ENCODE measurements at regions not wholly inside any gene's neighbourhood (a gene's known extent, or its start where the extent isn't known, plus 50 kb on each side); places are given as distances from the start of the nearest gene placed in this dataset.

DNA sequence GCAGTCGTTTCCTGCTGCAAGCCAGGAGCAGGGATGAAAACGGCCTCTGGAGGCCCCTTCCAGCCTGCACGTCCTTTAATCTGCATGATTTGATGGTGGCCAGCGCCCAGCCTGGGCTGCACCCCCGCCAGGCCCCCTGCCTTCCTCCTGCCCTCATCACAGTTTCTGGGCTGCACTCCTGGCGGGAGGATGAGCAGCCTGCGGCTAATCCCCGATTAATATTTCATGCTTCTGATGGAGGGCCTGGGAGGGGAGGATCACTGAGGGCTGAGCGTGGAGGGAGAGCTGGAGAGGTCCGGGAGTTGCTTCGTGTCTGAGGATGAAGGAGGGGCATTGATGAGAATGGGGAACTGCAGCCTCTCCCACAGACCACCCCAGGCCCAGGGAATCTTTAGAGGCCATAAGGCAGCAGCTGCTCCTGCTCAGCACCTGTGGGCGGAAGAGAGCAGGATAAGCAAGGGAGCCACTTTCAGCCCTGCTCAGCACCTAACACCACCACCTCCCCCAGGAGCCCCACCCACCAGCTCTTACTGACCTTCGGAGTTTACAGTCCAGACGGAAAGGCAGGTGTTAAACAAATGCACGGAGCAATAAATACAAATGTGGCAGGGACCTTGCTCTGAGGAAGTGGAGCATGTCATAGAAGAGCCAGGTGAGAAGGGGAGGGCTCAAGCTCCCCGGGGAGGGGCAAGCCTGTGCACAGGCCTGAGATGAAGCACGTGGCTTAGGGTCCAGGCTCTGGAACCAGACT lies 135.0 kb upstream of the NECTIN1 start:
- H3K27ac ChIP-seq, result no peak overlapping the region
- no peaks in the 10 kb centered on the region for H3K9me3 ChIP-seq (ENCODE audit: low read depth)
- TF ChIP-seq EZH2 (IDR thresholded peaks at IDR 0.05; ENCODE audit: borderline replicate concordance), result no peak
- TF ChIP-seq EZH2phosphoT487 (IDR thresholded peaks at IDR 0.05; ENCODE audit: low read depth, severe bottlenecking, unreplicated experiment), result no peak
- TF ChIP-seq, protein P1, sequence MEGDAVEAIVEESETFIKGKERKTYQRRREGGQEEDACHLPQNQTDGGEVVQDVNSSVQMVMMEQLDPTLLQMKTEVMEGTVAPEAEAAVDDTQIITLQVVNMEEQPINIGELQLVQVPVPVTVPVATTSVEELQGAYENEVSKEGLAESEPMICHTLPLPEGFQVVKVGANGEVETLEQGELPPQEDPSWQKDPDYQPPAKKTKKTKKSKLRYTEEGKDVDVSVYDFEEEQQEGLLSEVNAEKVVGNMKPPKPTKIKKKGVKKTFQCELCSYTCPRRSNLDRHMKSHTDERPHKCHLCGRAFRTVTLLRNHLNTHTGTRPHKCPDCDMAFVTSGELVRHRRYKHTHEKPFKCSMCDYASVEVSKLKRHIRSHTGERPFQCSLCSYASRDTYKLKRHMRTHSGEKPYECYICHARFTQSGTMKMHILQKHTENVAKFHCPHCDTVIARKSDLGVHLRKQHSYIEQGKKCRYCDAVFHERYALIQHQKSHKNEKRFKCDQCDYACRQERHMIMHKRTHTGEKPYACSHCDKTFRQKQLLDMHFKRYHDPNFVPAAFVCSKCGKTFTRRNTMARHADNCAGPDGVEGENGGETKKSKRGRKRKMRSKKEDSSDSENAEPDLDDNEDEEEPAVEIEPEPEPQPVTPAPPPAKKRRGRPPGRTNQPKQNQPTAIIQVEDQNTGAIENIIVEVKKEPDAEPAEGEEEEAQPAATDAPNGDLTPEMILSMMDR (IDR thresholded peaks at IDR 0.05; ENCODE audit: poor library complexity), result peak; percentile 18
- H4K20me1 ChIP-seq (ENCODE audit: insufficient read depth, poor library complexity, severe bottlenecking), result no peaks in the 10 kb centered on the region
- peaks cover 12% of the 10 kb centered on the region for H3K4me1 ChIP-seq (ENCODE audit: insufficient read depth)
- no peaks in the 10 kb centered on the region for H3K79me2 ChIP-seq
- peak; percentile 86 for DNase-seq (ENCODE audit: low spot score)
- H3K4me2 ChIP-seq, result no peak overlapping the region
- no peaks in the 10 kb centered on the region for H3K36me3 ChIP-seq (replicated peaks; ENCODE audit: insufficient read depth, low read depth)
- no peaks in the 10 kb centered on the region for H3K9me2 ChIP-seq (replicated peaks; ENCODE audit: insufficient read depth)
- 48% methylated on average over 17 of the region's 17 CpGs for WGBS (ENCODE audit: low lambda C conversion rate, missing lambda C conversion rate)
- no peaks in the 10 kb centered on the region for H3K27me3 ChIP-seq
- H3K4me3 ChIP-seq, result no peak overlapping the region
- no peak overlapping the region for H2AFZ ChIP-seq

GRCh38 chr11:119863236-119863635 lies 134.2 kb upstream of the NECTIN1 start:
- no peak overlapping the region for H2AFZ ChIP-seq
- no peaks in the 10 kb centered on the region for H3K9me2 ChIP-seq (replicated peaks; ENCODE audit: insufficient read depth)
- no peak overlapping the region for H3K27ac ChIP-seq
- H3K4me3 ChIP-seq, result no peak overlapping the region
- no peaks in the 10 kb centered on the region for H3K27me3 ChIP-seq
- H3K79me2 ChIP-seq, result no peaks in the 10 kb centered on the region
- DNase-seq (ENCODE audit: low spot score), result no peak
- no peaks in the 10 kb centered on the region for H3K9me3 ChIP-seq (ENCODE audit: low read depth)
- H3K4me1 ChIP-seq (ENCODE audit: insufficient read depth), result peaks cover 12% of the 10 kb centered on the region
- TF ChIP-seq, protein P1 (IDR thresholded peaks at IDR 0.05; ENCODE audit: poor library complexity), result no peak
- H4K20me1 ChIP-seq (ENCODE audit: insufficient read depth, poor library complexity, severe bottlenecking), result no peaks in the 10 kb centered on the region
- WGBS (ENCODE audit: low lambda C conversion rate, missing lambda C conversion rate), result 93% methylated on average over 8 of the region's 8 CpGs
- H3K36me3 ChIP-seq (replicated peaks; ENCODE audit: insufficient read depth, low read depth), result no peaks in the 10 kb centered on the region
- no peak overlapping the region for H3K4me2 ChIP-seq

DNA sequence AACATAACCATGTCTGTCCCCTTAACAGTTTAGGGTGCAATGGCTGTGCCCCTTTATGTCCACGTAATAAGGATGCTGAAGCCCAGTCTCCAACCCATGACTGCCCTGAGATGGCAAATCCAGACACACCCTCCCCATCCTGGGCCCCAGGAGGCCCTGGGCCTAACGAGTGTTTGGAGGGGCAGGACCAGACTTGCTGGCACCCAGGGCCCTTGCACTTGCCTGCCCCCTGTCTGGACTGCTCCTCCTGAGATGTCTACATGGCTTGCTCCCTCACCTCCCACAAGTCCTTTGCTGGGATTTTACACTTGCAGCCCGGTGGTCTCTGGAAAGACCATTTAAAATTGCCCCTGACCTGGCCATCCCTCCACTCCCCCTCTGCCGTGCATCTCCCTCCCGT lies 132.2 kb upstream of the NECTIN1 start:
- no peak overlapping the region for H2AFZ ChIP-seq
- TF ChIP-seq EZH2 (IDR thresholded peaks at IDR 0.05; ENCODE audit: borderline replicate concordance) (no peak), EZH2phosphoT487 (IDR thresholded peaks at IDR 0.05; ENCODE audit: low read depth, severe bottlenecking, unreplicated experiment) (no peak)
- TF ChIP-seq, protein P1 (IDR thresholded peaks at IDR 0.05; ENCODE audit: poor library complexity), result no peak
- no peak overlapping the region for H3K27ac ChIP-seq
- no peaks in the 10 kb centered on the region for H3K27me3 ChIP-seq
- peaks cover 12% of the 10 kb centered on the region for H3K4me1 ChIP-seq (ENCODE audit: insufficient read depth)
- H4K20me1 ChIP-seq (ENCODE audit: insufficient read depth, poor library complexity, severe bottlenecking), result no peaks in the 10 kb centered on the region
- no peak overlapping the region for H3K4me2 ChIP-seq
- H3K9me3 ChIP-seq (ENCODE audit: low read depth), result no peaks in the 10 kb centered on the region
- no peaks in the 10 kb centered on the region for H3K36me3 ChIP-seq (replicated peaks; ENCODE audit: insufficient read depth, low read depth)
- no peaks in the 10 kb centered on the region for H3K79me2 ChIP-seq
- no peaks in the 10 kb centered on the region for H3K9me2 ChIP-seq (replicated peaks; ENCODE audit: insufficient read depth)
- H3K4me3 ChIP-seq, result no peak overlapping the region
- WGBS (ENCODE audit: low lambda C conversion rate, missing lambda C conversion rate), result 62% methylated on average over 5 of the region's 5 CpGs
- no peak for DNase-seq (ENCODE audit: low spot score)

Data from hepatocyte (in vitro differentiated cells).